HG03025 (cell line): ENCODE measurements at regions not wholly inside any gene's neighbourhood (a gene's known extent, or its start where the extent isn't known, plus 50 kb on each side); places are given as distances from the start of the nearest gene placed in this dataset.

Experiments
- ATAC-seq: cut with Tn5 transposase; IDR thresholded peaks from one replicate; pipeline ENCODE4 v1.9.1; 2021; ENCODE audit warnings: mild to moderate bottlenecking, moderate library complexity; ENCODE audit not compliant: unreplicated experiment, low FRiP score

GRCh38 chr3:150107429-150108175 is 136.9 kb upstream of the PFN2 start:
- no peak for ATAC-seq

- ATAC-seq, result no peak
Observed at GRCh38 chr3:150106740-150107428, 136.2 kb upstream of the PFN2 start.

- no peak for ATAC-seq
Observed at GRCh38 chr3:150105886-150106612, 135.4 kb upstream of the PFN2 start.

GRCh38 chr3:150105025-150105424 is 134.3 kb upstream of the PFN2 start:
- ATAC-seq, result no peak

GRCh38 chr3:150104564-150104963 is 133.9 kb upstream of the PFN2 start:
- ATAC-seq, result no peak

GRCh38 chr3:150101016-150101415 is 130.3 kb upstream of the PFN2 start:
- no peak for ATAC-seq

- ATAC-seq, result no peak
Observed at GRCh38 chr3:150098621-150099020, 127.9 kb upstream of the PFN2 start.

- no peak for ATAC-seq
Observed at GRCh38 chr3:150097588-150097890, 126.8 kb upstream of the PFN2 start.

- ATAC-seq, result no peak
Observed at GRCh38 chr3:150096700-150097587, 126.2 kb upstream of the PFN2 start.

GRCh38 chr3:150094150-150094933 is 123.6 kb upstream of the PFN2 start:
- no peak for ATAC-seq

GRCh38 chr3:150091626-150092025 is 120.9 kb upstream of the PFN2 start:
- no peak for ATAC-seq

GRCh38 chr3:150090877-150091276 is 120.2 kb upstream of the PFN2 start:
- ATAC-seq, result no peak

GRCh38 chr3:150090006-150090405 is 119.3 kb upstream of the PFN2 start:
- no peak for ATAC-seq

GRCh38 chr3:150084128-150084527 is 113.4 kb upstream of the PFN2 start:
- ATAC-seq, result no peak

- ATAC-seq, result no peak
Observed at GRCh38 chr3:150083655-150084042, 113.0 kb upstream of the PFN2 start.

- no peak for ATAC-seq
Observed at GRCh38 chr3:150082898-150083654, 112.4 kb upstream of the PFN2 start.

GRCh38 chr3:150081084-150081483 is 110.4 kb upstream of the PFN2 start:
- no peak for ATAC-seq

- no peak for ATAC-seq
Observed at GRCh38 chr3:150080058-150080730, 109.5 kb upstream of the PFN2 start.
